GM13977 (cell line): ENCODE measurements at regions not wholly inside any gene's neighbourhood (a gene's known extent, or its start where the extent isn't known, plus 50 kb on each side); places are given as distances from the start of the nearest gene placed in this dataset.

Experiments
- DNase-seq: peaks from one replicate; pipeline ENCODE4 v3.0.0; 2012; ENCODE audit warnings: low spot score
- in situ Hi-C: fragments of 300-500 bp; cut with MboI; formaldehyde crosslinking; loops from one replicate; pipeline ENCODE4 v1.12.0; 2022; ENCODE audit warnings: low sequenced_read_pairs, low pct_unique_long_range_greater_than_20kb, mixed read lengths, inconsistent platforms; ENCODE audit not compliant: unreplicated experiment
- TF ChIP-seq, protein P1 (sequence below): IDR thresholded peaks from 2 replicates; pipeline ENCODE4 v1.5.1; 2012; ENCODE audit warnings: mild to moderate bottlenecking, control low read depth; ENCODE audit not compliant: insufficient read depth; ENCODE audit errors: extremely low read depth, missing control alignments

DNA sequence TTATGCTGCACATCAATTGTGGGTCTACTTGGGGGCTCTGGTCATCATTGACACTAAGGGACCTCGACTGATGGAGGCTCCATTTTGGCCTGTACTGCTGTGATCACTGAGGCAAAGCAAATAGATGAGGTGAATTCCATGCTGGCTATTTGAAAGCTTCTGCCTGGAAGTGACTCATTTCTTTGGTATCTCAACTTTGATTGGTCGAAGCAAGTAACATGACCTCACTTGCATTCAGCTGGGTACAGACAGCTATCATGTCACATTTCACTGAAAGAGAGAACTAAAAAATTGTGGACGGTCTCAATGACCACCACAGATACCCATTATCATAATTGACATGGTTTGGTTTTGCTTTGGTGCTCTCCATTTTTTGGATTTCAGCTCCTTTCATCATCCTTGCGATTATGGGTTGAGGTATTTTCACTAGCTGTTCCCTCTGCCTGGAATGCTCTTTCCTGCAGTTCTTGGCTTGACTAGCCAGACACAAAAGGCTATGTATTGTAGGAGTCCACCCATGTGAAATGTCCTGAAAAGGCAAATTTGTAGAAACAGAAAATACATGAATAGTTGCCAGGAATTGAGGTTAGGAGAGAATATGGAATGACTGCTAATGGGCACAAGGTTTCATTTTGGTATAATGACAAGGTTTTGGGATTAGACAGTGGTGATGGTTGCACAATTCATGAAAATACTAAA, 369.2 kb upstream of the LCORL start:
- DNase-seq: no peak
- TF ChIP-seq, protein P1, sequence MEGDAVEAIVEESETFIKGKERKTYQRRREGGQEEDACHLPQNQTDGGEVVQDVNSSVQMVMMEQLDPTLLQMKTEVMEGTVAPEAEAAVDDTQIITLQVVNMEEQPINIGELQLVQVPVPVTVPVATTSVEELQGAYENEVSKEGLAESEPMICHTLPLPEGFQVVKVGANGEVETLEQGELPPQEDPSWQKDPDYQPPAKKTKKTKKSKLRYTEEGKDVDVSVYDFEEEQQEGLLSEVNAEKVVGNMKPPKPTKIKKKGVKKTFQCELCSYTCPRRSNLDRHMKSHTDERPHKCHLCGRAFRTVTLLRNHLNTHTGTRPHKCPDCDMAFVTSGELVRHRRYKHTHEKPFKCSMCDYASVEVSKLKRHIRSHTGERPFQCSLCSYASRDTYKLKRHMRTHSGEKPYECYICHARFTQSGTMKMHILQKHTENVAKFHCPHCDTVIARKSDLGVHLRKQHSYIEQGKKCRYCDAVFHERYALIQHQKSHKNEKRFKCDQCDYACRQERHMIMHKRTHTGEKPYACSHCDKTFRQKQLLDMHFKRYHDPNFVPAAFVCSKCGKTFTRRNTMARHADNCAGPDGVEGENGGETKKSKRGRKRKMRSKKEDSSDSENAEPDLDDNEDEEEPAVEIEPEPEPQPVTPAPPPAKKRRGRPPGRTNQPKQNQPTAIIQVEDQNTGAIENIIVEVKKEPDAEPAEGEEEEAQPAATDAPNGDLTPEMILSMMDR: no peak
- in situ Hi-C loops: no loop called here

DNA sequence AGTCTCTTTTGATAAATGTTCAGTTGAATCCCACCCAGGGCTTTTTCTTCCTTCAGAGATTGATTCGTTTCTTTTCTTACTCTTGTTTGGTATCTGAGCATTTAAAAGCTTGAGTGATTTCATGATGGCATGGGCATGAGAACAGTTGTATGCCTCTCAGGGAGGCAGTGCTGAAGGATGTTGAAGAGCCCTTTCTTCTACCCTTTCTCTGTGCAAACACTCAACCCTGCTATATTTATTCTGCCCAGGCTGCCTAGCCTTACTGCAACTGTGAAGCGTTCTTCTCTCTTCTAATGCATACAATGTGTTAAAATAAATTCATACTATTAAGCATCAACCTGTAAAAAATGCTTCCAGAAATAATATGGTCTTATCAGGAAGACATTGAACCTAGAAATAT, 367.6 kb upstream of the LCORL start:
- DNase-seq: no peak
- TF ChIP-seq, protein P1: no peak
- in situ Hi-C loops: no loop called here

DNA sequence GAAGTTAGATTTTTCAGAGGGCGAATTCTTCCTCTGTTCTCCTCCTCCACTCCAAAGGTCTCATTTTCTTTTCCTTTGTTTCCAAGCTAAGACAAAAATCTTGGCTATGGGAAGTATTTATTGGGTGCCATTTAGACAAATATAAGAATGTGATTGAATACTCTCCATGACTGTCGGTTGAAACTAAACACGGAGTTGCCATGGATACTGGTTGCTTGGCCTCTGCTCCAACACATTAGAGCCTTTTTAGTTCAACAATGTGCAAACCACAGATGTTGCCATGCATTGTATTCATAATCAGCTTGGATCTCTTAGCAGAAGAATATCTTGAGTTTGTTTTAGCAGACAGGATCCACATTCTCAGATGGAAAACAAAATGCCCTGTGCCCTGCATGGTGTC, 366.5 kb upstream of the LCORL start:
- in situ Hi-C loops: no loop called here
- no peak for DNase-seq
- TF ChIP-seq, protein P1: no peak

DNA sequence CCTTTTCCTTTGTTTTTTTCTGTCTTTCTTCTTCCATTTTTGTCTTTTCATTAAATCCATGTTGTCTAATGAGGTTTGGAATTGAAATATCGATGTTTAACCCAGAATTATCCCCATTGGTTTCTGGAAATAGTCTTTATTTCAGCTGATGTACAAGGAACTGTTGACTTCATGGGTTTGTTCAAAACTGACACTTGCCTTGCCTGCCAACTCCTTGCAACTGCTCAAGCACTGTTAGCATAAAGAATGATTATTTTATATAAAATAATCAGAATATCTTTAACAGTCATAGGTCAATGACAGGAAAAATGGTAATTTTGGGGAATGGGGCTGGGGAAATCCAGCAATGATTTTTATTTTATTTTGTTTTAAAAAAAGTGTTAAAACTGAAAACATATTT, 359.6 kb upstream of the LCORL start:
- no peak for DNase-seq
- in situ Hi-C loops: no loop called here
- TF ChIP-seq, protein P1: no peak

DNA sequence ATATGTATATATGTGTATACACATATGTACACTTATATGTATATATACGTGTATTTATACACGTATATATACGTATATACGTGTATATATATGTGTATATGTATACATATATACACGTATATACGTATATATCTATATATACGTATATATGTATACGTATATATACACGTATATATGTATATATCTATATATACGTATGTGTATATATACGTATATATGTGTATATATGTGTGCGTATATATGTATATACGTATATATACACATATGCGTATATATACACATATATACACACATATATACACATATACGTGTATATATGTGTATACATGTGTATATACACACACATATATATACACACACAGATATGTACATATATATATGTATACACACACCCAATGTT, 348.0 kb upstream of the LCORL start:
- TF ChIP-seq, protein P1: no peak
- no peak for DNase-seq
- in situ Hi-C loops: loop anchor here (10.0 kb wide), 1 partner anchor 565 kb away; no protein-coding TSS in a partner anchor

DNA sequence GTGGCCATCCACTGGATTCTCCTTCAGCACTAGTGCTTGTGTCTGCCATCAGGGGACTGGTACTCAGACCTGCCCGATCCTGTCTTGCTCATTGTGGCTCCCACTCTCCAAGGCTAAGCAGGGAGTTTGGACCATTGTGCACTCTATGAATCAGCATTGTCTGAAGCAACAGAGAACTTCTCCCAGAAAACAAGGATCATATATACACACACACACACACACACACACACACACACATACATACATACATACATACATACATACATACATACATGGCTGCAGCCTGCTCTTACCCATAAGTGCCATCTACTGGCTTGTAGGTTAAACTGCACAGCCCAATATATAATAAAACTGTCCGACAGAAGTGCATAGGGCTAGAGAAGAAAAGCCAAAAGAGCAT, 345.3 kb upstream of the LCORL start:
- in situ Hi-C loops: loop anchor here (10.0 kb wide), 1 partner anchor 562 kb away; no protein-coding TSS in a partner anchor
- TF ChIP-seq, protein P1: peak; percentile 74
- DNase-seq: no peak
